ENCODE measurements at regions not wholly inside any gene's neighbourhood (a gene's known extent, or its start where the extent isn't known, plus 50 kb on each side); places are given as distances from the start of the nearest gene placed in this dataset.
"Not testable (repeated sequence)": the region's sequence is repeated elsewhere in the genome, so short reads cannot be mapped to it uniquely, and the experiment has no call there.

DNA sequence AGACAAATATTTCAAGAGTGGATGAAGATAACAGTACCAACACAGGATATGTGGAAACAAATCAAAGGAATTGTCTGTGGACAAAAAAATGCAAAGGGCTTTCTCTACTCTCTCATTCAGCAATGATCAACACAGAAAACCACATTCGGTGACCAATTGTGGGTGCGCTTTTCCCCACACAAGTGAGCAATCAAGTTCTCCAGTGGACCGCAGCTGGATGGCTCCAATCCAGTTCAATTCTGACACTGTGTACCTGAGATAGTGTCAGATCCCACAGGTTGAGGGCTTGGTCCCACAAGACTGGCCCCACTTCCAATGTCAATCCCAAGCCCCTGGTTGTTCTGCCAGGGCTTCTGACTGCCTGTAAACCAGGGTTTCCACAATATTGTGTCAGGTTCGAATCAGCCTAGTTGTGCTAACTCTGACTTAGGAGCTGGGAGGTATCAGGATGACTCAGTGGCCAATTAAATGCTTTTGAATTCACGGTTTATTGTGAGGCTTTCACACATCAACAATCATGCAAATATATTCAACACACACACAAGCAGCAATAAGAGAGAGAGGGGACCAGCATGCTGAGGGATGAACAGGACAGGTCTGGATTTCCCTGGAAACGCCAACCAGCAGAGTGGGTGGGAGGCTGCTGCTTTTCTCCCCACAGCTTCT lies 87.0 kb upstream of the BTG3 start:
- Mint-ChIP-seq H3K4me3 (no peak overlapping the region), H3K27me3 (peaks cover 3% of the 10 kb centered on the region), H3K36me3 (ENCODE audit: low read depth) (no peaks in the 10 kb centered on the region), H3K9me3 (peaks cover 22% of the 10 kb centered on the region), H3K4me1 (peaks cover 8% of the 10 kb centered on the region), H3K27ac (no peak overlapping the region)
- DNase-seq (no peak), ATAC-seq (no peak)

DNA sequence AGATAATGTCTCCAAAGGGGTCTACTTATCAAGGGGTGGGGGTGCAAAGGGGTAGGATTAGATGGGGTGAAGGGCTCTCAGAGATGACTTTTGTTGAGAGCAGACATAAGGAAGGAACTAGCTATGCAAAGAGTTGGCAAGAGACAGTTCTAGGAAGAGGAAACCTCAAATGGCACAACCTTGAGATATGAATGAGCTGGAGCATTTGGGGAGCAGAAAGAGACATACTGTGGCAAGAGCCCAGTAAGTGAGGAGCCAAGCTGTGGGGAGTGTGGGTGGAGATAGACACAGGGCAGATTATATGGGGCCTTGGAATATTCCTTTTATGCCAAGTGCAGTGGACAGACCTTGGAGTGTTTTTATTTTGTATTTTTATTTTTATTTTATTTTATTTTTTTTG lies 84.8 kb upstream of the BTG3 start:
- DNase-seq (no peak), ATAC-seq (peak; percentile 40)
- Mint-ChIP-seq H3K27me3 (peaks cover 3% of the 10 kb centered on the region), H3K36me3 (ENCODE audit: low read depth) (no peaks in the 10 kb centered on the region), H3K27ac (no peak overlapping the region), H3K4me3 (no peak overlapping the region), H3K4me1 (peaks cover 8% of the 10 kb centered on the region), H3K9me3 (peaks cover 13% of the 10 kb centered on the region)

DNA sequence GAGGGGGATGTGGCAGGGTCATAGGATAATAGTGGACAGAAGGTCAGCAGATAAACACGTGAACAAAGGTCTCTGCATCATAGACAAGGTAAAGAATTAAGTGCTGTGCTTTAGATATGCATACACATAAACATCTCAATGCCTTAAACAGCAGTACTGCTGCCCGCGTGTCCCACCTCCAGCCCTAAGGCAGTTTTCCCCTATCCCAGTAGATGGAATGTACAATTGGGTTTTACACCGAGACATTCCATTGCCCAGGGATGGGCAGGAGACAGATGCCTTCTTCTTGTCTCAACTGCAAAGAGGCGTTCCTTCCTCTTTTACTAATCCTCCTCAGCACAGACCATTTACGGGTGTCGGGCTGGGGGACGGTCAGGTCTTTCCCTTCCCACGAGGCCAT lies 81.7 kb upstream of the BTG3 start:
- not testable (repeated sequence) for ATAC-seq; DNase-seq; H3K36me3 Mint-ChIP-seq (ENCODE audit: low read depth); H3K4me1 Mint-ChIP-seq; H3K27me3 Mint-ChIP-seq; H3K27ac Mint-ChIP-seq; H3K4me3 Mint-ChIP-seq
- H3K9me3 Mint-ChIP-seq: peaks cover 12% of the 10 kb centered on the region

DNA sequence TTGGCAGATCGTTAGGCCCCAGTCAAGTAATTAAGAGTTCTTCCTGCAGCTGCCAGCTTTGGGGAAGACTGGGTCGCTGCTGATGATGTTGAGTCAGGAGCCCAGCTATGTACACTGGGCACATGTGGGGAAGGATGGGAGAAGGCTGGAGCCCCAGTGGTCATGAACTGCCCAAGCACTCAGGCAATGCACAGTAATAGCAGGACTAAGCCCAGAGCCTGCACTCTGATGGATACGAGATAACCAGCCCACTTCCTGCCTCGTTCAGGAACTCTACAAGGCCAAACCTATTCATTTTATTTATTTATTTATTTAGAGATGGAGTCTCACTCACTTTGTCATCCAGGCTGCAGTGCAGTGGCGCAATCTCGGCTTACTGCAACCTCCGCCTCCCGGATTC lies 81.1 kb upstream of the BTG3 start:
- Mint-ChIP-seq H3K9me3 (peaks cover 12% of the 10 kb centered on the region), H3K4me3 (no peak overlapping the region), H3K27ac (no peak overlapping the region), H3K27me3 (no peaks in the 10 kb centered on the region), H3K4me1 (peaks cover 12% of the 10 kb centered on the region), H3K36me3 (ENCODE audit: low read depth) (no peaks in the 10 kb centered on the region)
- DNase-seq (no peak), ATAC-seq (no peak)

DNA sequence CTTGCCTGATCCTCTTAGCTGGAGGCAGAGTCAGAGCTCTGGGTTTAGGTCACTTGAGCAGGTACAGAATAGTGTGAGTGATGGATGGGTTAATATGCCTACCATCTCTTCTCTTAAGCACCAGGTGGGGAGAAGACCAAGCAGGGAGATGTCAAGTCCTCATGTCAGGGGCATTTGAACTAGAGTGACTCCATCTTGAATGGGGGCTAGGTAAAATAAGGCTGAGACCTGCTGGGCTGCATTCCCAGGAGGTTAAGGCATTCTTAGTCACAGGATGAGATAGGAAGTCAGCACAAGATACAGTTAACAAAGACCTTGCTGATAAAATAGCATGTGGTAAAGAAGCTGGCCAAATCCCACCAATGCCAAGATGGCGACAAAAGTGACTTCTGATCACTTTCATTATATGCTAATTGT lies 77.4 kb upstream of the BTG3 start:
- no peak for DNase-seq
- Mint-ChIP-seq H3K9me3 (no peaks in the 10 kb centered on the region), H3K36me3 (ENCODE audit: low read depth) (no peaks in the 10 kb centered on the region), H3K27ac (no peak overlapping the region), H3K27me3 (no peaks in the 10 kb centered on the region), H3K4me1 (peaks cover 23% of the 10 kb centered on the region), H3K4me3 (no peak overlapping the region)
- ATAC-seq: no peak

DNA sequence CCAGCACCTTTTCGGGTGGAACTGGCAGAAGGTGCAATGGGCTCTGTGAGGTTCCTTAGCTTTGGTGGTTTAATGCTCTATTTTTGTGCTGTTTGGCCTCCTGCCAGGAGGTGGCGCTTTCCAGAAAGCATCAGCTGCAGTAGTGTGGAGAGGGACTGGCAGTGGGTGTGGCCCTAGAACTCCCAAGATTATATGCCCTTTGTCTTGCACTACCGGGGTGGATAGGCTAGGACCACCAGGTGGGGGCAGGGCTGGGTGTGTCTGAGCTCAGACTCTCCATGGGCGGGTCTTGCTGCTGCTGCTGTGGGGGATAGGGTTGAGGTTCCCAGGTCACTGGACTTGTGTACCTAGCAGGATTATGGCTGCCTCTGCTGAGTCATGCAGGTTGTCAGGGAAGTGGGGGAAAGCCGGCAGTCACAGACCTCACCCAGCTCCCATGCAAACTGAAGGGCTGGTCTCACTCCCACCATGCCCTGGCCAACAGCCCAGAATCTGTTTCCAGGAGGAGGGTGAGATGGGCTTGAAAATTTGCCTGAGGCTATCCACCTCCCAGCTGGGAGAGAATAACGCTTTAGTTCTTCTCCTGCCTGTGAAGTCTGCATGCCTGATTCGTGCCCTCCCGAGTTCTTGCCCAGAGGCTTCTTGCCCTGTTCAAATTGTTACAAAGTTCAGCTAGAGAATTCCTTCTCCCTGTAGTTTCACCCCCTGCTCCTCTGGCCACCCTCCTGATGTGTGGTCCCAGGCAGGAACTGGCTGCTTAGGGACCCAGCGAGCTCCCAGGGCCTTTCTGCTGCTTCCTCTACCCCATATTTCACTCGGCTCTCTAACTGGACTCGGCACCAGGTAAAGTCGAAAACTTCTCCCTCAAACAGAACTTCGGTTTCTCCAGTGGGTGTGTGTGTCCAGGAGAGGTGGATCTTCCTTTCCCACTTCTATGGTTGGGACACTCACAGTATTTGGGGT lies 76.5 kb upstream of the BTG3 start:
- Mint-ChIP-seq H3K27me3 (no peaks in the 10 kb centered on the region), H3K27ac (peak overlapping the region; percentile 50), H3K4me3 (no peak overlapping the region), H3K36me3 (ENCODE audit: low read depth) (no peaks in the 10 kb centered on the region), H3K9me3 (no peaks in the 10 kb centered on the region), H3K4me1 (peaks cover 23% of the 10 kb centered on the region)
- peak; percentile 65 for DNase-seq
- ATAC-seq: peak; percentile 54

DNA sequence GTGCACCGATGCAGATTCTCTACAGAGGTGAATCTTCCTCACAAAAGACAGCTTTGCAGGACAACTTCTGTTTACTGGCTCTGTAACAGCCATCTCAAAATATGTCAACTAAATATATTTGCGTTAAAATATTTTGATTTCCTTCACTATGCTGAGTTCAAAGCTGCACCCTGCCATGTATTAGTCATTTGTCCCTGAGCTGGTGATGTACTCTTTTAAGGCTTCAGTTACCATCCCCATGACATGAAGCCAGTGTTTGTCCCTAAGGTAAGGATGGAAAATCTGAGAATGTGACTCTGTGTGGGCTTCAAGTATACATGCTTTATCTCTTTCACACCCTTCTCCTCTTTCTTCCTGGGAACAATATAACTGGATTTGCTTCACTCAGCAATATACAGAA lies 70.2 kb upstream of the BTG3 start:
- no peak overlapping the region for H3K27ac Mint-ChIP-seq
- H3K9me3 Mint-ChIP-seq: no peaks in the 10 kb centered on the region
- H3K27me3 Mint-ChIP-seq: no peaks in the 10 kb centered on the region
- H3K4me1 Mint-ChIP-seq: peaks cover 22% of the 10 kb centered on the region
- no peak overlapping the region for H3K4me3 Mint-ChIP-seq
- DNase-seq (no peak), ATAC-seq (peak; percentile 92)
- no peaks in the 10 kb centered on the region for H3K36me3 Mint-ChIP-seq (ENCODE audit: low read depth)

DNA sequence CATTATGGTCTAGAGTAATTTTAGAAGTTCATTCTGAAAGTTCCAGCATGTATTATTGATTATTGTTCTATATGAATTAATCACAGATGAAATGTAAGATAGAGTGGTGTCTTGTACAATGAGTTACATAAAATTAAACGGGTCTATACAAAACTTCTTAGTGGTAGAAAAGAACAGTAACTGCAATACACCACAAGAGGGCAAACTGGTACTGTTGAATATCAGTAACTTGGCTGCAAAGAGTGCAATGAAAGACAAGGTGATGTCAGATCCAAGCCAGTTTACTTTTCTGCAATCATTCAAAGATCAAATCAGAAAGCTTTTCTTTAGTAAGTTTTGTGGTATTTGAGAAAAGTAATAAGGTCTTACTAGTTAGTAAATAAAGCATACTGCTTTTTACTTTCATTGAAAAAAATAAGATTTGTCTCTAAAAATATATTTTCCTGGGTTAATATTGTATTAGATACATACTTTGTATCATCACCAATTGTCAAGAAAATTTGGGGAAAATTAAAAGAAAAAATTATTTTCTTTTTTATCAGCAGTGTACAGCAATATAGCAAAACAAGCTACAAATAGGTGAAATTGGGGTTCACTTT lies 66.4 kb upstream of the BTG3 start:
- H3K4me3 Mint-ChIP-seq: no peak overlapping the region
- H3K27ac Mint-ChIP-seq: no peak overlapping the region
- no peaks in the 10 kb centered on the region for H3K9me3 Mint-ChIP-seq
- H3K27me3 Mint-ChIP-seq: no peaks in the 10 kb centered on the region
- H3K4me1 Mint-ChIP-seq: peaks cover 11% of the 10 kb centered on the region
- DNase-seq (no peak), ATAC-seq (peak; percentile 72)
- no peaks in the 10 kb centered on the region for H3K36me3 Mint-ChIP-seq (ENCODE audit: low read depth)

DNA sequence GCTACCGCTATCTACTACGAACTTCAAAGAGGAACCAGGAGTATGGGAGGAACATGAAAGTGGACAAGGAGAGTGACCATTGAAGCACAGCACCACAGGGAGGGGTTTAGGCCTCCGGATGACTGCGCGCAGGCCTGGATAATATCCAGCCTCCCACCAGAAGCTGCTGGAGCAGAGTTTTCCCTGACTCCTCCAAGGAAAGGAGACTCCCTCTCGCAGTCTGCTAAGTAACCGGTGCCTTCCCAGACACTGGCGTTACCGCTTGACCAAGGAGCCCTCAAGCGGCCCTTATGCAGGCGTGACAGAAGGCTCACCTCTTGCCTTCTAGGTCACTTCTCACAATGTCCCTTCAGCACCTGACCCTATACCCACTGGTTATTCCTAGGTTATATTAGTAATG lies 64.2 kb upstream of the BTG3 start:
- not testable (repeated sequence) for H3K4me3 Mint-ChIP-seq; ATAC-seq; H3K27me3 Mint-ChIP-seq; DNase-seq; H3K9me3 Mint-ChIP-seq; H3K4me1 Mint-ChIP-seq; H3K36me3 Mint-ChIP-seq (ENCODE audit: low read depth); H3K27ac Mint-ChIP-seq

DNA sequence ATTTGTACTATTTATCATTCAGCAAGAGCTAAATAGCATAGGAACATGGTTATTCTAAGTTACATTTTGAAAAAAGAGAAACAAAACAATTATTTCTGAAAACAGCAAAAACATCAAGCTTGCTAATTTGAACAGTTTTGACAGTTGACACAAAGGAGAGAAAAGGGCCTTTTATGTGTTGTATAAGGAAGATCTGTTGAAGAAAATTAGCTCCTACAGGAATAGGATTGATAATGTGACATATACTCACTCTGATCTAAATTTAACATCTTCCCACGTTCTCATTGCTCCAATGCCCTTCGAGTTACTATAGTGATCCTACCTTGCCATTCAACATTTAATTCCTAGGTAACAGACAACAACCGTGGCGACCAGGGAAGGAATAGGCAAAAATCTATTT lies 61.4 kb upstream of the BTG3 start:
- ATAC-seq (no peak), DNase-seq (no peak)
- H3K4me1 Mint-ChIP-seq: no peaks in the 10 kb centered on the region
- no peak overlapping the region for H3K27ac Mint-ChIP-seq
- no peaks in the 10 kb centered on the region for H3K9me3 Mint-ChIP-seq
- H3K36me3 Mint-ChIP-seq (ENCODE audit: low read depth): no peaks in the 10 kb centered on the region
- H3K27me3 Mint-ChIP-seq: peaks cover 3% of the 10 kb centered on the region
- H3K4me3 Mint-ChIP-seq: no peak overlapping the region

DNA sequence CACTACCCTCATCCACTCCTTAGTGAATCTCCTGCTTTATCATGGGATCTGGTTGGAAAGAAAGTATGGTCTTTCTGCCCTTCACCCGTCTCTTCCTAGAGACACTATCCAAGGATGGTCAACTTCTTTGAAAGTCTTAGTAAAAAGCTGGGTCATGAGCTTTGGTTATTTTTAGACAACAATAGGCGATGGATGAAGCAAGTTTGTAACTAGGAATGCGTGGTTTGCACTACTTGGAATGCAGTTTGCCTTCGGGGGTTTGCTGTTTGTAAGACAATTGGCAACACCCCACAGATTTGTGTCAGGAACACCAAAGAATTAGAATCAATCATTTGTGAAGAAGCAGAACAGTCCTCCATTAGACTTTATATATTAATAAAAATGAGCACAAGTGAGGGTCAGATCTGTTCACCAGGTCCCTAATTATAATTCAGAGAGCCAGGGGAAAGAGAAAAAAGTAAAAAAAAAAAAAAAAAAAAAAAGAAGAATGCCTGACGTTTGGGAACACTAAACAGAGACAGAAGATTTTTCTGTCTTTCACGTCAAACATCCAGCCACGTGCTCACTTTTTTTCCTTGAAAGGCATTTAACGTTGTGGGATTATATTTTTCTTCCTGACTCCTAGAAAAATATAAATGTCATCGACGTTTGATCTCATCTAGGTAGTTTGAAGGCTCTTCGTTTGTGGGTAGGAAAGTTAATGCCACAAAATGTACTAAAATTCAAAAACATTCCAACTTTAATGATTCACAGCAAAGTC lies 60.7 kb upstream of the BTG3 start:
- no peak for ATAC-seq
- Mint-ChIP-seq H3K27me3 (peaks cover 3% of the 10 kb centered on the region), H3K36me3 (ENCODE audit: low read depth) (no peaks in the 10 kb centered on the region), H3K4me1 (no peaks in the 10 kb centered on the region), H3K4me3 (no peak overlapping the region), H3K9me3 (no peaks in the 10 kb centered on the region), H3K27ac (no peak overlapping the region)
- DNase-seq: no peak

DNA sequence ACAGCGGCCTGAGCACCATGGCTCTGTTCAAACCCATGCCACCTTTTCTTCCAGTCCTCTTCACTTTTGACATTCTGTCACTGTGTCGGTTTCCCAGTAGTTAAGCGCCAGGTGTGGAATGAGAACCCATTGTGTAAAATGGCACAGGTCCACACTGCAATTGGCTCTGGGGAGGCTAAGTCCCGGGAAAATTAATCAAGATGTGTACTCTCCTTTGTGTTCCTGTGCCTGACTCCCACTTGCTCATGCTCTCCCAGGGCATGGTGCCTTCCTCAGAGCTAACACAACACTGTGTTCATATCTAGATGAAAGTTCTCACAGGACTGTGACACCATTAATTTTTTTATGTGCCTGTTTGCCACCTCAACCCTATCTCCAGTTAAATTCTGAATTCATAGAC lies 59.0 kb upstream of the BTG3 start:
- H3K4me3 Mint-ChIP-seq: no peak overlapping the region
- no peak for ATAC-seq

DNA sequence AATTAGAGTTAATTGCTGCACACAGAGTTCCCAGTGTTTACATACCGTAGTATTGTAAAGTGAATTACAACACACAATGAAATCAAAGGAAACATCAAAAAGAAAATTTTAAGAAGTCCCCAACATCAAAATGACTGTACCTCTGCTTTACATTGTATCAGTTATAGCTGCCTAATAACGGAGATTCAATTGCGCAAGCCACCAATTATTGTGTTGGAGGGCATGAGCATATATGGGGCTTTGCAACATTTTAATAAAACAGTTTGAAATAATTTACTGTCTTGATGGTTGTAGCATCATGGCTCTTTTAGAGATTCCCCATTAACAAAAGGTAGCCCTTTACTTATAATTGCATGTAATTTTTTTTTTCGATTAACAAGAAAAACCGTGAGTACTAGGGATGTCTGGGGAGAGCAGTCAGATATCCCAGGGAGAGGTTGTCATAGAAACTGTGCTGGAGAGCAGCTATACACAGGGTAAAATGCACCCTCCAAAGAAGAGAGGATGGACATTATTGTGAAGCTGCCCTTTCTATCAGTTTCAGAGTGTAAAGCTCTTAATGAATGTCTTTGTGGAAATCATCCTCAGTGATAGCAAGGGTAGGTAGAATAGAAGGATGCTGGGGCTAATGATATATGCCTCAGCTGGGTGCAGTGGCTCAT lies 55.9 kb upstream of the BTG3 start:
- H3K4me1 Mint-ChIP-seq: peaks cover 5% of the 10 kb centered on the region
- H3K9me3 Mint-ChIP-seq: no peaks in the 10 kb centered on the region
- no peak for DNase-seq
- ATAC-seq: no peak
- H3K27ac Mint-ChIP-seq: no peak overlapping the region
- H3K36me3 Mint-ChIP-seq (ENCODE audit: low read depth): no peaks in the 10 kb centered on the region
- H3K27me3 Mint-ChIP-seq: peaks cover 9% of the 10 kb centered on the region
- no peak overlapping the region for H3K4me3 Mint-ChIP-seq

More for the DNA sequence above, 59.0 kb upstream of the BTG3 start:
- Mint-ChIP-seq H3K9me3 (no peaks in the 10 kb centered on the region), H3K4me1 (no peaks in the 10 kb centered on the region), H3K36me3 (ENCODE audit: low read depth) (no peaks in the 10 kb centered on the region), H3K27ac (no peak overlapping the region), H3K27me3 (peaks cover 3% of the 10 kb centered on the region)
- DNase-seq: no peak

DNA sequence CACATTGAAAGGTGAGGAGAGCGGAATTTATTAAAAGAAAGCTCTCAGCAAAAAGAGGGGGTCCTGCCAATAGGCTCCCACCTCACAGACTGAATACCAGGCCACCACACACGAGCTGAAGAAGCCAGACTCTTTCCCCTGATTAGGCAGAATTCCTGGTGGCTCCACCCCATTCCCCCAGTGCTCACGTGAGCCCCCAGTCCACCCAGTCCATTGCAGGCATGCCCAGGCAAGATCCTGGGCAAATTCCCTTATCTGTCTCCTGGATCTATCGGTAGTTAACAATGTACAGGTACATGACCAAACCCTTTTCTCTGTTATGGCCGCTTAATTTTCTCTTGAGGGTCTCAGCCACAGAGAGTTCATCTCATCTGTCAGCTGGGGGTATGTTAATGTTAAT lies 54.6 kb upstream of the BTG3 start:
- Mint-ChIP-seq H3K27ac (no peak overlapping the region), H3K36me3 (ENCODE audit: low read depth) (no peaks in the 10 kb centered on the region), H3K27me3 (peaks cover 9% of the 10 kb centered on the region), H3K4me1 (peaks cover 5% of the 10 kb centered on the region), H3K4me3 (no peak overlapping the region), H3K9me3 (no peaks in the 10 kb centered on the region)
- DNase-seq (no peak), ATAC-seq (no peak)

Data from activated naive CD8-positive, alpha-beta T cell treated with anti-CD3 and anti-CD28 coated beads, Interleukin-2, amount 50 U/mL, for 24 hours (primary cell).